Mesenchymal stem cell (in vitro differentiated cells and primary cell): ENCODE measurements at regions not wholly inside any gene's neighbourhood (a gene's known extent, or its start where the extent isn't known, plus 50 kb on each side); places are given as distances from the start of the nearest gene placed in this dataset.

Experiments
- DNase-seq: peaks from one replicate; pipeline ENCODE4 v3.0.0-alpha.2; 2013
- H2AFZ ChIP-seq: one replicate; pipeline ENCODE4 v1.6.1; 2013; ENCODE audit warnings: low read depth, mild to moderate bottlenecking, control low read depth, inconsistent platforms, low read length, moderate library complexity
- H2AK5ac ChIP-seq: 2 replicates; pipeline ENCODE4 v1.6.1; 2013; ENCODE audit warnings: low read length, moderate library complexity, mild to moderate bottlenecking, inconsistent platforms; ENCODE audit not compliant: severe bottlenecking
- H2BK120ac ChIP-seq: one replicate; pipeline ENCODE4 v1.6.1; 2013; ENCODE audit warnings: low read depth, mild to moderate bottlenecking, inconsistent platforms, low read length, moderate library complexity
- H2BK12ac ChIP-seq, 2 experiments: one replicate each; pipeline ENCODE4 v1.6.1; 2013; ENCODE audit warnings: inconsistent platforms in 2 of 2, low read length in 2 of 2, mild to moderate bottlenecking in 2 of 2, moderate library complexity in 2 of 2, control low read depth in 1 of 2
- H2BK15ac ChIP-seq: one replicate; pipeline ENCODE4 v1.6.1; 2013; ENCODE audit warnings: mild to moderate bottlenecking, low read depth, inconsistent platforms; ENCODE audit not compliant: poor library complexity, severe bottlenecking
- H2BK5ac ChIP-seq: 2 replicates; pipeline ENCODE4 v1.6.1; 2013; ENCODE audit warnings: low read depth, mild to moderate bottlenecking, low read length, control low read depth, inconsistent platforms; ENCODE audit not compliant: poor library complexity, severe bottlenecking
- H3K14ac ChIP-seq, 2 experiments: one replicate each; pipeline ENCODE4 v1.6.1; 2013; ENCODE audit warnings: inconsistent platforms in 2 of 2, low read length in 2 of 2, control low read depth in 1 of 2, mild to moderate bottlenecking in 1 of 2, moderate library complexity in 1 of 2
- H3K18ac ChIP-seq, 2 experiments: one replicate each; pipeline ENCODE4 v1.6.1; 2013; ENCODE audit warnings: inconsistent platforms in 2 of 2, low read length in 2 of 2, control low read depth in 1 of 2, low read depth in 1 of 2, mild to moderate bottlenecking in 1 of 2
- H3K23ac ChIP-seq, 2 experiments: one replicate each; pipeline ENCODE4 v1.6.1; 2013; ENCODE audit warnings: inconsistent platforms in 2 of 2, low read length in 2 of 2, mild to moderate bottlenecking in 2 of 2, moderate library complexity in 2 of 2, control low read depth in 1 of 2
- H3K27ac ChIP-seq: 2 replicates; pipeline ENCODE4 v1.5.1; 2013; ENCODE audit warnings: mild to moderate bottlenecking, moderate library complexity, low read length, control low read depth, inconsistent platforms; ENCODE audit not compliant: poor library complexity, severe bottlenecking
- H3K27me3 ChIP-seq, 2 experiments: 2 replicates each; pipeline versions ENCODE4 v1.6.1 to v1.7.0; 2013; ENCODE audit warnings: low read length in 2 of 2, mild to moderate bottlenecking in 2 of 2, moderate library complexity in 2 of 2, control low read depth in 1 of 2, inconsistent platforms in 1 of 2; ENCODE audit not compliant: control insufficient read depth in 1 of 2, insufficient read depth in 1 of 2
- H3K36me3 ChIP-seq, 2 experiments: 2 replicates each; pipeline versions ENCODE4 v1.6.1 to v1.7.0; 2013; ENCODE audit warnings: low read length in 2 of 2, control low read depth in 1 of 2, inconsistent platforms in 1 of 2, low read depth in 1 of 2, mild to moderate bottlenecking in 1 of 2; ENCODE audit not compliant: insufficient read depth in 2 of 2, control insufficient read depth in 1 of 2
- H3K4ac ChIP-seq, 2 experiments: one replicate each; pipeline ENCODE4 v1.6.1; 2013; ENCODE audit warnings: inconsistent platforms in 2 of 2, low read length in 2 of 2, mild to moderate bottlenecking in 2 of 2, moderate library complexity in 2 of 2, control low read depth in 1 of 2, low read depth in 1 of 2
- H3K4me1 ChIP-seq: 2 replicates; pipeline ENCODE4 v1.6.1; 2013; ENCODE audit warnings: low read depth, low read length, control low read depth; ENCODE audit not compliant: control insufficient read depth, insufficient read depth
- H3K4me2 ChIP-seq: 2 replicates; pipeline ENCODE4 v1.6.1; 2013; ENCODE audit warnings: low read length, mild to moderate bottlenecking, inconsistent platforms; ENCODE audit not compliant: poor library complexity, severe bottlenecking
- H3K4me3 ChIP-seq, 2 experiments: 2 replicates each; pipeline versions ENCODE4 v1.5.1 to v1.7.0; 2013; ENCODE audit warnings: low read length in 2 of 2, mild to moderate bottlenecking in 2 of 2, control low read depth in 1 of 2, low read depth in 1 of 2; ENCODE audit not compliant: insufficient read depth in 1 of 2
- H3K79me1 ChIP-seq: replicated peaks from 2 replicates; pipeline ENCODE4 v1.6.1; 2013; ENCODE audit warnings: mild to moderate bottlenecking, control low read depth, low read length, inconsistent platforms; ENCODE audit not compliant: poor library complexity, severe bottlenecking
- H3K9ac ChIP-seq: 2 replicates; pipeline ENCODE4 v1.7.0; 2013; ENCODE audit warnings: mild to moderate bottlenecking, low read length, moderate library complexity
- H3K9me3 ChIP-seq: 2 replicates; pipeline ENCODE4 v1.7.0; 2013; ENCODE audit warnings: mild to moderate bottlenecking, low read length; ENCODE audit not compliant: control insufficient read depth
- H4K8ac ChIP-seq: one replicate; pipeline ENCODE4 v1.6.1; 2013; ENCODE audit warnings: inconsistent platforms, mild to moderate bottlenecking, low read length, moderate library complexity
- H4K91ac ChIP-seq: one replicate; pipeline ENCODE4 v1.6.1; 2013; ENCODE audit warnings: mild to moderate bottlenecking, low read length, inconsistent platforms
- WGBS: methylation state at CpG from one replicate; pipeline ENCODE4 v1.1.7; 2013; ENCODE audit warnings: mixed read lengths; 5-methylcytosine and 5-hydroxymethylcytosine counted together

GRCh38 chr9:1271367-1271766 lies 221.2 kb downstream of the DMRT2 start:
- H2BK15ac ChIP-seq = no peak overlapping the region
- no peak overlapping the region for H4K91ac ChIP-seq
- no peak overlapping the region for H2BK120ac ChIP-seq
- H3K4me2 ChIP-seq = no peak overlapping the region
- H3K79me1 ChIP-seq = no peaks in the 10 kb centered on the region
- no peak overlapping the region for H3K18ac ChIP-seq
- H3K4me1 ChIP-seq = no peaks in the 10 kb centered on the region
- no peak for DNase-seq
- H3K9ac ChIP-seq = no peak overlapping the region
- no peak overlapping the region for H3K23ac ChIP-seq
- WGBS = 43% methylated on average over 2 of the region's 2 CpGs
- H3K4ac ChIP-seq = no peak overlapping the region
- no peaks in the 10 kb centered on the region for H3K9me3 ChIP-seq
- no peaks in the 10 kb centered on the region for H3K27me3 ChIP-seq
- H3K27ac ChIP-seq = no peak overlapping the region
- H3K4me3 ChIP-seq = no peak overlapping the region
- H2AFZ ChIP-seq = no peak overlapping the region
- H2BK5ac ChIP-seq = no peak overlapping the region
- H4K8ac ChIP-seq = no peak overlapping the region
- no peak overlapping the region for H3K14ac ChIP-seq
- no peak overlapping the region for H2BK12ac ChIP-seq
- H3K36me3 ChIP-seq = no peaks in the 10 kb centered on the region
- H2AK5ac ChIP-seq = no peak overlapping the region

GRCh38 chr9:1271786-1272185 lies 221.6 kb downstream of the DMRT2 start:
- no peak overlapping the region for H4K91ac ChIP-seq
- no peaks in the 10 kb centered on the region for H3K9me3 ChIP-seq
- no peak overlapping the region for H3K9ac ChIP-seq
- H3K36me3 ChIP-seq = no peaks in the 10 kb centered on the region
- H3K4me2 ChIP-seq = no peak overlapping the region
- no peaks in the 10 kb centered on the region for H3K27me3 ChIP-seq
- H3K23ac ChIP-seq = no peak overlapping the region
- no peak overlapping the region for H3K27ac ChIP-seq
- H3K4me3 ChIP-seq = no peak overlapping the region
- no peak overlapping the region for H3K4ac ChIP-seq
- no peak overlapping the region for H2BK15ac ChIP-seq
- H3K79me1 ChIP-seq = no peaks in the 10 kb centered on the region
- no peaks in the 10 kb centered on the region for H3K4me1 ChIP-seq
- no CpG with 5 or more reads among the region's 2 CpGs for WGBS
- DNase-seq = no peak
- H2BK120ac ChIP-seq = no peak overlapping the region
- H2BK5ac ChIP-seq = no peak overlapping the region
- H2AK5ac ChIP-seq = no peak overlapping the region
- no peak overlapping the region for H2AFZ ChIP-seq
- H3K18ac ChIP-seq = no peak overlapping the region
- H4K8ac ChIP-seq = no peak overlapping the region
- H2BK12ac ChIP-seq = no peak overlapping the region
- H3K14ac ChIP-seq = no peak overlapping the region

- Histone ChIP-seq H4K8ac (no peak overlapping the region), H2BK12ac (no peak overlapping the region), H3K79me1 (no peaks in the 10 kb centered on the region), H4K91ac (no peak overlapping the region), H3K9ac (no peak overlapping the region), H2BK15ac (no peak overlapping the region), H3K9me3 (no peaks in the 10 kb centered on the region), H3K18ac (no peak overlapping the region), H2AFZ (no peak overlapping the region), H3K27me3 (no peaks in the 10 kb centered on the region), H3K4me3 (no peak overlapping the region), H2BK120ac (no peak overlapping the region), H3K4me1 (no peaks in the 10 kb centered on the region), H3K36me3 (no peaks in the 10 kb centered on the region), H2BK5ac (no peak overlapping the region), H3K4ac (no peak overlapping the region), H3K14ac (no peak overlapping the region), H3K27ac (no peak overlapping the region), H3K23ac (no peak overlapping the region), H2AK5ac (no peak overlapping the region), H3K4me2 (no peak overlapping the region)
- no peak for DNase-seq
- WGBS = no CpG with 5 or more reads among the region's 3 CpGs
Observed at GRCh38 chr9:1272488-1272887, 222.3 kb downstream of the DMRT2 start.

GRCh38 chr9:1273859-1274258 lies 223.7 kb downstream of the DMRT2 start:
- H3K27me3 ChIP-seq = no peaks in the 10 kb centered on the region
- no peak overlapping the region for H3K4me3 ChIP-seq
- H3K79me1 ChIP-seq = no peaks in the 10 kb centered on the region
- no peak overlapping the region for H2BK120ac ChIP-seq
- H3K36me3 ChIP-seq = no peaks in the 10 kb centered on the region
- H2AK5ac ChIP-seq = no peak overlapping the region
- H2AFZ ChIP-seq = no peak overlapping the region
- WGBS = 63% methylated on average over 4 of the region's 4 CpGs
- no peak overlapping the region for H3K14ac ChIP-seq
- no peak overlapping the region for H4K91ac ChIP-seq
- H3K4me1 ChIP-seq = no peaks in the 10 kb centered on the region
- H3K9ac ChIP-seq = no peak overlapping the region
- no peak overlapping the region for H2BK15ac ChIP-seq
- H3K4ac ChIP-seq = no peak overlapping the region
- H3K9me3 ChIP-seq = no peaks in the 10 kb centered on the region
- no peak overlapping the region for H3K23ac ChIP-seq
- no peak overlapping the region for H3K4me2 ChIP-seq
- no peak overlapping the region for H3K18ac ChIP-seq
- no peak overlapping the region for H4K8ac ChIP-seq
- H2BK5ac ChIP-seq = no peak overlapping the region
- H3K27ac ChIP-seq = no peak overlapping the region
- DNase-seq = no peak
- no peak overlapping the region for H2BK12ac ChIP-seq
